Endothelial cell of umbilical vein (primary cell): ENCODE measurements at regions not wholly inside any gene's neighbourhood (a gene's known extent, or its start where the extent isn't known, plus 50 kb on each side); places are given as distances from the start of the nearest gene placed in this dataset.
"Not testable (repeated sequence)": the region's sequence is repeated elsewhere in the genome, so short reads cannot be mapped to it uniquely, and the experiment has no call there.

Experiments used
- BruUV-seq: library from RNA; stranded (reverse); fragments of 400-500 nt; replicated peaks from 2 replicates; lab custom pipeline; 2021; lab: Mats Ljungman, UMichigan
- CTCF ChIA-PET: fragments of 300-600, 350-600 bp; sonication (Branson Sonifier 250); formaldehyde crosslinking; loops from one replicate; lab custom pipeline; 2021; ENCODE audit warnings: antibody characterized with exemption, inconsistent platforms; lab: Charles Lee
- POLR2A ChIA-PET: fragments of 300-600, 350-600 bp; sonication (Branson Sonifier 250); formaldehyde crosslinking; loops from one replicate; lab custom pipeline; 2021; ENCODE audit warnings: antibody characterized with exemption, inconsistent platforms; lab: Charles Lee
- DNase-seq: peaks from one replicate; pipeline ENCODE4 v3.0.0-alpha.2; 2011; ENCODE audit warnings: low read depth, low spot score
- FAIRE-seq: peaks from 2 replicates; lab custom pipeline; 2011; peaks lifted over from hg19 to GRCh38; lab: Jason Lieb, UNC
- H2AFZ ChIP-seq: 2 replicates; pipeline ENCODE4 v1.6.0; 2012; ENCODE audit warnings: low read depth, low read length, control low read depth, inconsistent platforms
- H3K27ac ChIP-seq: 2 replicates; pipeline ENCODE4 v1.5.1; 2011; ENCODE audit warnings: low read depth, mild to moderate bottlenecking, control low read depth, low read length, moderate library complexity; ENCODE audit not compliant: insufficient read depth
- H3K27me3 ChIP-seq, 2 experiments: 2 replicates each; pipeline versions ENCODE4 v1.6.0 to v1.6.1; 2011; ENCODE audit warnings: low read length in 2 of 2, mixed read lengths in 1 of 2; ENCODE audit not compliant: control insufficient read depth in 2 of 2, insufficient read depth in 2 of 2
- H3K36me3 ChIP-seq, 2 experiments: 2 replicates in 1 of 2; 3 replicates in 1 of 2; pipeline ENCODE4 v1.5.1; 2011; ENCODE audit warnings: low read length in 2 of 2, mild to moderate bottlenecking in 1 of 2, moderate library complexity in 1 of 2; ENCODE audit not compliant: control insufficient read depth in 2 of 2, insufficient read depth in 2 of 2; ENCODE audit errors: extremely low read depth in 1 of 2
- H3K4me1 ChIP-seq: 3 replicates; pipeline ENCODE4 v1.5.1; 2011; ENCODE audit warnings: mild to moderate bottlenecking, low read length; ENCODE audit not compliant: control insufficient read depth, insufficient read depth; ENCODE audit errors: extremely low read depth
- H3K4me2 ChIP-seq: 2 replicates; pipeline ENCODE4 v1.6.1; 2011; ENCODE audit warnings: low read length, control low read depth, mixed read lengths; ENCODE audit not compliant: insufficient read depth
- H3K4me3 ChIP-seq, 3 experiments: fragments of 200-600 bp in 1 of 3; sonication (generic), shearing (Covaris generic) in 1 of 3; replicated peaks in 1 of 3; 2 replicates each; pipeline ENCODE4 v1.5.1; 2011 to 2016; ENCODE audit warnings: control low read depth in 3 of 3, low read length in 3 of 3, mild to moderate bottlenecking in 2 of 3, inconsistent platforms in 1 of 3, low read depth in 1 of 3, moderate library complexity in 1 of 3; ENCODE audit not compliant: insufficient read depth in 1 of 3
- H3K79me2 ChIP-seq: 2 replicates; pipeline ENCODE4 v1.6.0; 2012; ENCODE audit warnings: low read length, inconsistent platforms; ENCODE audit not compliant: control insufficient read depth, insufficient read depth
- H3K9ac ChIP-seq: replicated peaks from 2 replicates; pipeline ENCODE3; 2011; ENCODE audit warnings: low read length, control low read depth; ENCODE audit not compliant: insufficient read depth; ENCODE audit errors: extremely low read depth
- H3K9me1 ChIP-seq: replicated peaks from 3 replicates; pipeline ENCODE4 v1.6.0; 2011; ENCODE audit warnings: mild to moderate bottlenecking, low read length; ENCODE audit not compliant: control insufficient read depth, insufficient read depth; ENCODE audit errors: extremely low read depth
- H3K9me3 ChIP-seq: replicated peaks from 2 replicates; pipeline ENCODE4 v1.5.1; 2012; ENCODE audit warnings: low read length, inconsistent platforms; ENCODE audit not compliant: control insufficient read depth, insufficient read depth
- H4K20me1 ChIP-seq: replicated peaks from 2 replicates; pipeline ENCODE3; 2011; ENCODE audit warnings: mild to moderate bottlenecking, low read length; ENCODE audit not compliant: control insufficient read depth, insufficient read depth; ENCODE audit errors: extremely low read depth
- EZH2 ChIP-seq: IDR thresholded peaks from 2 replicates; pipeline ENCODE4 v1.6.1; 2012; ENCODE audit warnings: borderline replicate concordance, low read depth, mild to moderate bottlenecking, moderate library complexity, low read length, inconsistent platforms; ENCODE audit not compliant: severe bottlenecking
- FOS ChIP-seq: IDR thresholded peaks from 2 replicates; pipeline ENCODE4 v1.6.1; 2011; ENCODE audit warnings: mild to moderate bottlenecking, low read length, moderate library complexity, borderline replicate concordance; ENCODE audit not compliant: insufficient read depth
- GATA2 ChIP-seq: IDR thresholded peaks from 2 replicates; pipeline ENCODE4 v1.7.0; 2011; ENCODE audit warnings: low read depth, mild to moderate bottlenecking, moderate library complexity, mixed read lengths, low read length; ENCODE audit not compliant: insufficient read length, insufficient read depth
- JUN ChIP-seq: IDR thresholded peaks from 2 replicates; pipeline ENCODE4 v1.6.1; 2011; ENCODE audit warnings: borderline replicate concordance, low read depth; ENCODE audit not compliant: insufficient read length, insufficient read depth
- MYC ChIP-seq: IDR thresholded peaks from one replicate; pipeline ENCODE4 v1.6.1; 2011; ENCODE audit warnings: mild to moderate bottlenecking, low read depth, low read length
- POLR2A ChIP-seq: IDR thresholded peaks from 2 replicates; pipeline ENCODE4 v1.6.1; 2012; ENCODE audit warnings: low read depth, mild to moderate bottlenecking, control low read depth, low read length
- POLR2AphosphoS5 ChIP-seq: IDR thresholded peaks from 2 replicates; pipeline ENCODE4 v1.6.1; 2012; ENCODE audit warnings: low read depth, mild to moderate bottlenecking, control low read depth, low read length, moderate library complexity; ENCODE audit not compliant: insufficient read depth
- dilution Hi-C: fragments of 300-500 bp; cut with MboI; formaldehyde crosslinking; loops from one replicate; pipeline ENCODE4 v1.15.0; 2019; ENCODE audit warnings: low sequenced_read_pairs; ENCODE audit not compliant: extremely low pct_ligation_motif_present
- intact Hi-C: fragments of 100-400 bp; cut with micrococcal nuclease; formaldehyde crosslinking; loops from one replicate; pipeline ENCODE4 v1.10.0; 2022

- H3K4me2 ChIP-seq: no peak overlapping the region
- no peaks in the 10 kb centered on the region for H3K9me3 ChIP-seq
- intact Hi-C loops (no loop called here), dilution Hi-C loops (no loop called here)
- no peaks in the 10 kb centered on the region for H3K9me1 ChIP-seq
- no peak for TF ChIP-seq JUN
- no peak for TF ChIP-seq POLR2AphosphoS5
- no peak for TF ChIP-seq EZH2
- TF ChIP-seq GATA2: no peak
- no peak for TF ChIP-seq POLR2A
- no peak for TF ChIP-seq MYC
- H3K4me3 ChIP-seq: no peak overlapping the region
- H3K27ac ChIP-seq: no peak overlapping the region
- H3K79me2 ChIP-seq: no peaks in the 10 kb centered on the region
- no peaks in the 10 kb centered on the region for H3K27me3 ChIP-seq
- H4K20me1 ChIP-seq: no peaks in the 10 kb centered on the region
- DNase-seq (no peak), FAIRE-seq (no peak)
- CTCF ChIA-PET: no interaction called here
- BruUV-seq: no TSS peak
- H2AFZ ChIP-seq: no peak overlapping the region
- POLR2A ChIA-PET: no interaction called here
- H3K36me3 ChIP-seq: no peaks in the 10 kb centered on the region
- H3K9ac ChIP-seq: no peak overlapping the region
- H3K4me1 ChIP-seq: no peaks in the 10 kb centered on the region
Measured at GRCh38 chr6:157732007-157732406, 91.0 kb upstream of the SNX9 start.

DNA sequence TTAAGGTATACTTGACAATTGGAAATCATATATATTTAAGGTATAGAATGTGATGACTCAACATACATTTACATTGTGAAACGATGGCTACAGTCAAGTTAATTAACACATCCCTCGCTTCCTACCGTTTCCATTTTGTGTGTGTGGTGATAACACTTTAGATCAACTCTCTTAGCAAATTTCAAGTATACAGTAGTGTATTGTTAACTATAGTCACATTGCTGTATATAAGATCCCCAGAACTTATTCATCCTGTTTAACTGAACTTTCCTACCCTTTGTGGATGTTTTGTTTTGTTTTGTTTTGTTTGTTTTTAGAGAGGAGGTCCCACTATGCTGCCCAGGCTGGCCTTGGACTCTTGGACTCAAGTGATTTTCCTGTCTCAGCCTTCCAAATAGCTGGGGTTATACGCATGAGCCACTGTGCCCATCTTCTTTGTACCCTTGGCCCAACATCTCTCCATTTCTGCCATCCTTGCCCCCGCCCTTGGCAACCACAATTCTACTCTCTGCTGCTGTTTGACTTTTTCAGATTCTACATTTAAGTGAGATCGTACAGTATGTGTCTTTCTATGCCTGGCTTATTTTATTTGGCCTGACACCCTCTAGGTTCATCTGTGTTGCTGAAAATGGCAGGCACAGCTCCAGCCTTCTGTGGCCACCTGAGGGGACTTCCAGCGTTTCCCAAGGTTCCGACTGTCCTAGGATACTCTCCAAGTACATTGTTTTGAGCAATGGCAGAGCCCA, 90.5 kb upstream of the SNX9 start:
- no peak overlapping the region for H2AFZ ChIP-seq

GRCh38 chr6:157736555-157736954, 86.5 kb upstream of the SNX9 start:
- CTCF ChIA-PET: interaction anchor here (0.6 kb wide), 1 partner anchor 27 kb away, joined by 3 read pairs; no protein-coding TSS in a partner anchor
- H4K20me1 ChIP-seq, H3K9ac ChIP-seq, H3K9me3 ChIP-seq, H3K9me1 ChIP-seq, H3K79me2 ChIP-seq, H3K27me3 ChIP-seq, H3K4me1 ChIP-seq, H3K36me3 ChIP-seq, H3K27ac ChIP-seq, intact Hi-C loops, DNase-seq, dilution Hi-C loops, H3K4me2 ChIP-seq, FAIRE-seq, H2AFZ ChIP-seq, BruUV-seq, POLR2A ChIA-PET, H3K4me3 ChIP-seq: not testable (repeated sequence)

More for the DNA sequence above, 90.5 kb upstream of the SNX9 start:
- H3K9ac ChIP-seq: no peak overlapping the region
- H3K79me2 ChIP-seq: no peaks in the 10 kb centered on the region
- no peaks in the 10 kb centered on the region for H3K9me3 ChIP-seq
- no peaks in the 10 kb centered on the region for H4K20me1 ChIP-seq
- ChIA-PET CTCF (no interaction called here), POLR2A (no interaction called here)
- no peak overlapping the region for H3K4me2 ChIP-seq
- FAIRE-seq: no peak
- no peak overlapping the region for H3K4me3 ChIP-seq
- dilution Hi-C loops (no loop called here), intact Hi-C loops (no loop called here)
- H3K27ac ChIP-seq: no peak overlapping the region
- no peaks in the 10 kb centered on the region for H3K27me3 ChIP-seq
- no peaks in the 10 kb centered on the region for H3K9me1 ChIP-seq
- no peak for TF ChIP-seq POLR2A
- TF ChIP-seq FOS: no peak
- no peak for TF ChIP-seq JUN
- no peak for TF ChIP-seq MYC
- no peak for TF ChIP-seq GATA2
- TF ChIP-seq POLR2AphosphoS5: no peak
- no peak for TF ChIP-seq EZH2
- no peaks in the 10 kb centered on the region for H3K4me1 ChIP-seq
- no TSS peak for BruUV-seq
- H3K36me3 ChIP-seq: no peaks in the 10 kb centered on the region
- no peak for DNase-seq
